ENCODE measurements at regions not wholly inside any gene's neighbourhood (a gene's known extent, or its start where the extent isn't known, plus 50 kb on each side); places are given as distances from the start of the nearest gene placed in this dataset.

GRCh38 chr9:695252-695651 lies 146.2 kb upstream of the DMRT1 start:
- DNase-seq, result no peak

- DNase-seq, result no peak
Measured at GRCh38 chr9:696332-697323, 144.9 kb upstream of the DMRT1 start.

- DNase-seq, result no peak
Measured at GRCh38 chr9:698276-698675, 143.2 kb upstream of the DMRT1 start.

- DNase-seq, result no peak
Measured at GRCh38 chr9:698954-699353, 142.5 kb upstream of the DMRT1 start.

GRCh38 chr9:699396-699795 lies 142.1 kb upstream of the DMRT1 start:
- no peak for DNase-seq

- no peak for DNase-seq
Measured at GRCh38 chr9:700365-701282, 140.9 kb upstream of the DMRT1 start.

GRCh38 chr9:703392-703791 lies 138.1 kb upstream of the DMRT1 start:
- no peak for DNase-seq

GRCh38 chr9:706073-706472 lies 135.4 kb upstream of the DMRT1 start:
- DNase-seq, result no peak

- DNase-seq, result peak; percentile 37 to 44
Measured at GRCh38 chr9:706606-707459, 134.7 kb upstream of the DMRT1 start.

- no peak for DNase-seq
Measured at GRCh38 chr9:708182-708550, 133.3 kb upstream of the DMRT1 start.

- no peak for DNase-seq
Measured at GRCh38 chr9:708551-709432, 132.7 kb upstream of the DMRT1 start.

- no peak for DNase-seq
Measured at GRCh38 chr9:710951-711745, 130.3 kb upstream of the DMRT1 start.

GRCh38 chr9:711761-712553 lies 129.5 kb upstream of the DMRT1 start:
- DNase-seq, result no peak

GRCh38 chr9:712643-713042 lies 128.9 kb upstream of the DMRT1 start:
- DNase-seq, result no peak

GRCh38 chr9:713091-713490 lies 128.4 kb upstream of the DMRT1 start:
- DNase-seq, result no peak

GRCh38 chr9:714675-715074 lies 126.8 kb upstream of the DMRT1 start:
- no peak for DNase-seq

GRCh38 chr9:715300-715699 lies 126.2 kb upstream of the DMRT1 start:
- no peak for DNase-seq

- DNase-seq, result no peak
Measured at GRCh38 chr9:715743-716400, 125.6 kb upstream of the DMRT1 start.

GRCh38 chr9:717722-718121 lies 123.8 kb upstream of the DMRT1 start:
- DNase-seq, result no peak

Measured in stimulated activated CD4-positive, alpha-beta T cell treated with anti-CD3 and anti-CD28 coated beads, Interleukin-2, amount 100 ng/mL, for 24 hours (primary cell).